Lung (tissue), 11 donors: ENCODE measurements at regions not wholly inside any gene's neighbourhood (a gene's known extent, or its start where the extent isn't known, plus 50 kb on each side); places are given as distances from the start of the nearest gene placed in this dataset.

Experiments
- ATAC-seq: fragments of 200-7000 bp; cut with Tn5 transposase; one replicate; pipeline ENCODE4 v1.9.1; 2020; ENCODE audit warnings: moderate number of reproducible peaks; ENCODE audit not compliant: insufficient read depth, low FRiP score
- DNase-seq, 3 donors: peaks; one replicate each; pipeline ENCODE4 v3.0.0-alpha.2; 2013 to 2017
- H3K27ac ChIP-seq, 2 donors: one replicate each; pipeline ENCODE4 v1.5.1; 2013; ENCODE audit warnings: mild to moderate bottlenecking in 2 of 2, moderate library complexity in 2 of 2, control low read depth in 1 of 2, inconsistent platforms in 1 of 2, low read depth in 1 of 2, low read length in 1 of 2
- H3K27me3 ChIP-seq, 3 donors: one replicate each; pipeline ENCODE4 v1.5.1; 2013; ENCODE audit warnings: low read length in 2 of 3; ENCODE audit not compliant: control insufficient read depth in 3 of 3, insufficient read depth in 3 of 3
- H3K36me3 ChIP-seq, 4 donors: one replicate each; pipeline ENCODE4 v1.5.1; 2013; ENCODE audit warnings: low read length in 4 of 4, mild to moderate bottlenecking in 1 of 4, moderate library complexity in 1 of 4; ENCODE audit not compliant: control insufficient read depth in 4 of 4, insufficient read depth in 4 of 4
- H3K4me1 ChIP-seq, 5 donors: one replicate each; pipeline ENCODE4 v1.5.1; 2013; ENCODE audit warnings: low read length in 5 of 5, mild to moderate bottlenecking in 2 of 5, moderate library complexity in 1 of 5; ENCODE audit not compliant: control insufficient read depth in 5 of 5, insufficient read depth in 5 of 5
- H3K4me3 ChIP-seq: one replicate; pipeline ENCODE4 v1.5.1; 2013; ENCODE audit warnings: mild to moderate bottlenecking, control low read depth, moderate library complexity
- H3K9ac ChIP-seq, 2 donors: one replicate each; pipeline ENCODE4 v1.5.1; 2013; ENCODE audit warnings: low read length in 2 of 2, control low read depth in 1 of 2; ENCODE audit not compliant: insufficient read depth in 1 of 2
- H3K9me3 ChIP-seq, 4 donors: one replicate each; pipeline ENCODE4 v1.5.1; 2013; ENCODE audit warnings: low read length in 3 of 4, mild to moderate bottlenecking in 1 of 4, moderate library complexity in 1 of 4; ENCODE audit not compliant: control insufficient read depth in 4 of 4, insufficient read depth in 3 of 4
- WGBS, 2 donors: extraction: QIAGEN DNeasy Blood & Tissue Kit; methylation state at CpG; one replicate each; pipeline ENCODE4 v1.1.7; 2013; 5-methylcytosine and 5-hydroxymethylcytosine counted together
- TF ChIP-seq, protein P1 (sequence below): IDR thresholded peaks from 2 replicates; pipeline ENCODE4 v1.5.1; 2012; ENCODE audit warnings: mild to moderate bottlenecking; ENCODE audit errors: control extremely low read depth, extremely low read depth
- donor health status: control.
- donor health status: control.
- donor health status: Bipolar disorder and iron deficiency.
- donor health status: healthy.
- donor health status: DM: yes; HTN: yes; CAD: no.

DNA sequence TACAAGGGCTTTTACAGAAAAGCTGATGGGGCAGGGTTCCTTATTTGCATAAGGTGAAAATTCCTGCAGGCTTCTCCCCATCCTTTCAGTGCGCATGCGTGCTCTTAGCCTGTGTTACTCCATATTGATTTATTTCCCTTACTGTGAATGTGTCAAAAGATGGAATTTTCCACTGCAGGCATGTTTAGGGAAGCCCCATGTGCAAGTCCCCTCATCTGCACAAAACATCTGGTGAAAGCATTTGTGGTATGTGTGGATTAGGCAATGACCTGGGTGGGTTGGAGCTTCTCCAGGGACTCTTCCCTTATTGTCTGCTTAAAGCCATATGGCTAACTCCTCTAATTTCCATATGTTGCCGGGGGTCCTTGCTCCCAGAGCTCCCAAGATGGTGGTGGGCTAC is 912.7 kb upstream of the LRFN5 start:
- ATAC-seq: no peak
- WGBS, 2 donors: 82 to 88% methylated on average over 3 of the region's 3 CpGs
- H3K9me3 ChIP-seq: no peaks in the 10 kb centered on the region
- no peaks in the 10 kb centered on the region for H3K4me1 ChIP-seq
- H3K36me3 ChIP-seq: no peaks in the 10 kb centered on the region
- no peak overlapping the region for H3K9ac ChIP-seq
- no peak overlapping the region for H3K27ac ChIP-seq
- no peak overlapping the region for H3K4me3 ChIP-seq
- TF ChIP-seq, protein P1, sequence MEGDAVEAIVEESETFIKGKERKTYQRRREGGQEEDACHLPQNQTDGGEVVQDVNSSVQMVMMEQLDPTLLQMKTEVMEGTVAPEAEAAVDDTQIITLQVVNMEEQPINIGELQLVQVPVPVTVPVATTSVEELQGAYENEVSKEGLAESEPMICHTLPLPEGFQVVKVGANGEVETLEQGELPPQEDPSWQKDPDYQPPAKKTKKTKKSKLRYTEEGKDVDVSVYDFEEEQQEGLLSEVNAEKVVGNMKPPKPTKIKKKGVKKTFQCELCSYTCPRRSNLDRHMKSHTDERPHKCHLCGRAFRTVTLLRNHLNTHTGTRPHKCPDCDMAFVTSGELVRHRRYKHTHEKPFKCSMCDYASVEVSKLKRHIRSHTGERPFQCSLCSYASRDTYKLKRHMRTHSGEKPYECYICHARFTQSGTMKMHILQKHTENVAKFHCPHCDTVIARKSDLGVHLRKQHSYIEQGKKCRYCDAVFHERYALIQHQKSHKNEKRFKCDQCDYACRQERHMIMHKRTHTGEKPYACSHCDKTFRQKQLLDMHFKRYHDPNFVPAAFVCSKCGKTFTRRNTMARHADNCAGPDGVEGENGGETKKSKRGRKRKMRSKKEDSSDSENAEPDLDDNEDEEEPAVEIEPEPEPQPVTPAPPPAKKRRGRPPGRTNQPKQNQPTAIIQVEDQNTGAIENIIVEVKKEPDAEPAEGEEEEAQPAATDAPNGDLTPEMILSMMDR: no peak
- H3K27me3 ChIP-seq: no peaks in the 10 kb centered on the region
- peak in 1 of 3 donors; percentile 1 for DNase-seq

DNA sequence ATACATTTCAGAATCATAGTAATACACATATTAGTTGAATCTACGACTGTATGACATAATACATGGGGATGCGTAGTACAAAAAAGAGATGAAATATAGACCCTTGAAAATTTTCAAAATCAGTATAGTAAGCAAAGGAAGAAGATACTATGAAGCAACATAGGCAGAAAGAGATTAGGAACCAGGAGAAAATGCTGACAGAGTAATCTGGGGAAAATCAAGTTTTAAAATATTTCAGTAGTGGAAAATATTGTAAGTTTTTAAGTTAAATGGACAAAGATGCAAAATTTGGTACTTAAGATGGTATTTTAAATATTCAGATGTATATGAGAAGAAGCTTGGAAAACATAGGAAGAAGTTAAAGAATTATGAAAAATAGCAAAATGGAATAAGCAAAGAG is 915.6 kb upstream of the LRFN5 start:
- Histone ChIP-seq H3K9ac (no peak overlapping the region), H3K4me3 (no peak overlapping the region), H3K27me3 (no peaks in the 10 kb centered on the region), H3K27ac (no peak overlapping the region), H3K4me1 (no peaks in the 10 kb centered on the region), H3K9me3 (no peaks in the 10 kb centered on the region), H3K36me3 (no peaks in the 10 kb centered on the region)
- TF ChIP-seq, protein P1: no peak
- DNase-seq (no peak), ATAC-seq (no peak)
- 92 to 98% methylated on average over 2 of the region's 2 CpGs for WGBS, 2 donors

DNA sequence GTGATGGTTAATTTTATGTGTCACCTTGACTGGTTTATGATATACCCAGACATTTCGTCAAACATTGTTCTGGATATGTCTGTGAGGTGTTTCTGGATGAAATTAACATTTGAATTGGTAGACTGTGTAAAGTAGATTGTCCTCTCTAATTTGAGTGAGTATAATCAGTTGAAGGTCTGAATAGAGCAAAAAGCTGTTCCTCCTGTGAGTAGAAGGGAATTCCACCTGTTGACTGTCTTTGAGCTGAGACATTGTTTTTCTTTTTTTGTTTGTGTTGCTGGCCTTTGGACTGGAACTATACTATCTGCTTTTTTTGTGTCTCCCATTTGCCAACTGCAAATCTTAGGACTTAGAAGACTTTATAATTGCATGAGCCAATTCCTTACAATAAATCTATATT is 920.9 kb upstream of the LRFN5 start:
- no peak for DNase-seq
- Histone ChIP-seq H3K27me3 (no peaks in the 10 kb centered on the region), H3K27ac (no peak overlapping the region), H3K9me3 (no peaks in the 10 kb centered on the region), H3K9ac (no peak overlapping the region), H3K36me3 (no peaks in the 10 kb centered on the region), H3K4me3 (no peak overlapping the region), H3K4me1 (no peaks in the 10 kb centered on the region)
- 84 to 93% methylated on average over 1 of the region's 1 CpG for WGBS, 2 donors
- no peak for ATAC-seq
- TF ChIP-seq, protein P1: no peak

DNA sequence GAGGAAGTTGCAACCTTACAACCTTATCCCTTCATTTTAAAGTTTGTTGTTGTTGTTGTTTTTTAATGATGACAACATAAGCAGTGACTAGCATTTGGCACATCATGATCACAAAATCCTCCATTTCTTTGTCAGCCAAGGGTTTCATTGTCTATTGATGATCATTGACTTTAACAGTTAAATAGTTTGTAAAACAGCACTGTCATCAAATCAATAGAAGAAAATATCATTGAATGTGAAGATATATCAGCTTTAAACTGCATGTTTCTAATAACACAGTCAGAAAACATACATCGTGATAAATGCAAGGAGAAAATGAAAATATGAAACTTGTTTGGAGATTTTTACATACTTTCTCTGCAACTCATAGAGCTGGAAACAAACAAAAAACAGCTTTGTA is 922.3 kb upstream of the LRFN5 start:
- ATAC-seq (no peak), DNase-seq (no peak)
- no peaks in the 10 kb centered on the region for H3K9me3 ChIP-seq
- H3K4me1 ChIP-seq: no peaks in the 10 kb centered on the region
- no peak overlapping the region for H3K9ac ChIP-seq
- no peaks in the 10 kb centered on the region for H3K36me3 ChIP-seq
- TF ChIP-seq, protein P1: no peak
- WGBS, 2 donors: 74 to 90% methylated on average over 1 of the region's 1 CpG
- H3K27me3 ChIP-seq: no peaks in the 10 kb centered on the region
- no peak overlapping the region for H3K4me3 ChIP-seq
- H3K27ac ChIP-seq: no peak overlapping the region
